Spleen (tissue), 7 donors: ENCODE measurements at regions not wholly inside any gene's neighbourhood (a gene's known extent, or its start where the extent isn't known, plus 50 kb on each side); places are given as distances from the start of the nearest gene placed in this dataset.

Source experiments
- POLR2A ChIP-seq, 3 donors: fragments of 450-650 bp; IDR thresholded peaks; one replicate each; pipeline ENCODE4 v1.5.1; 2017; ENCODE audit warnings: antibody characterized with exemption in 3 of 3, mild to moderate bottlenecking in 1 of 3
- POLR2AphosphoS5 ChIP-seq, 3 donors: sonication (generic); formaldehyde crosslinking; IDR thresholded peaks; one replicate each; pipeline ENCODE4 v1.5.1; 2017; ENCODE audit warnings: antibody characterized with exemption in 3 of 3
- TF ChIP-seq, protein P1 (sequence below), 11 experiments: fragments of 200-600 bp in 7 of 11; fragments of 450-650 bp in 4 of 11; sonication (generic) in 4 of 11; IDR thresholded peaks in 8 of 11; conservative IDR thresholded peaks in 3 of 11; 1 replicate in 7 of 11; 2 replicates in 4 of 11; pipeline versions ENCODE4 v1.4.0 to v1.8.0; 2016 to 2021; ENCODE audit warnings: antibody characterized with exemption in 11 of 11, inconsistent platforms in 4 of 11, mild to moderate bottlenecking in 1 of 11
- donor health status: DM: no; HTN: no; CAD: no; lungs with moderate emphysema.
- donor health status: DM: no; HTN: no; CAD: no.
- donor health status: DM: no; HTN: no; CAD: no.

DNA sequence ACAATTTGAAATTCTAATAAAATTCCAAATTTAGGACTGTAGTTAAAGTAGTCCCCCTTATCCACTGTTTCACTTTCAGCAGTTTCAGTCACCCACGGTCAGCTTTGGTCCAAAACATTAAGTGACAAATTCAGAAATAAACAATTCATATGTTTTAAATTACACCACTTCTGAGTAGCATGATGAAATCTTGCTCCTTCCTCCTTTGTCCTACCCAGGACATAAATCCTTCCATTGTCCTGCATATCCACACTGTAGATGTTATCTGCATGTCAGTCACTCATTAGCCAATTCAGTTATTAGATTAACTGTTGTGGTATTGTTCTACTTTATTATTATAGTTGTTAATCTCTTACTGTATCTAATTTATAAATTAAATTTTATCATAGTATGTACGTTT lies 376.5 kb downstream of the SH3GL2 start:
- TF ChIP-seq, protein P1, sequence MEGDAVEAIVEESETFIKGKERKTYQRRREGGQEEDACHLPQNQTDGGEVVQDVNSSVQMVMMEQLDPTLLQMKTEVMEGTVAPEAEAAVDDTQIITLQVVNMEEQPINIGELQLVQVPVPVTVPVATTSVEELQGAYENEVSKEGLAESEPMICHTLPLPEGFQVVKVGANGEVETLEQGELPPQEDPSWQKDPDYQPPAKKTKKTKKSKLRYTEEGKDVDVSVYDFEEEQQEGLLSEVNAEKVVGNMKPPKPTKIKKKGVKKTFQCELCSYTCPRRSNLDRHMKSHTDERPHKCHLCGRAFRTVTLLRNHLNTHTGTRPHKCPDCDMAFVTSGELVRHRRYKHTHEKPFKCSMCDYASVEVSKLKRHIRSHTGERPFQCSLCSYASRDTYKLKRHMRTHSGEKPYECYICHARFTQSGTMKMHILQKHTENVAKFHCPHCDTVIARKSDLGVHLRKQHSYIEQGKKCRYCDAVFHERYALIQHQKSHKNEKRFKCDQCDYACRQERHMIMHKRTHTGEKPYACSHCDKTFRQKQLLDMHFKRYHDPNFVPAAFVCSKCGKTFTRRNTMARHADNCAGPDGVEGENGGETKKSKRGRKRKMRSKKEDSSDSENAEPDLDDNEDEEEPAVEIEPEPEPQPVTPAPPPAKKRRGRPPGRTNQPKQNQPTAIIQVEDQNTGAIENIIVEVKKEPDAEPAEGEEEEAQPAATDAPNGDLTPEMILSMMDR (IDR thresholded peaks at IDR 0.05 in 8 of 11, conservative IDR thresholded peaks at IDR 0.05 in 3 of 11) = no peak
- TF ChIP-seq POLR2A (IDR thresholded peaks at IDR 0.05) (no peak), POLR2AphosphoS5 (IDR thresholded peaks at IDR 0.05) (no peak)
